HEK293T (cell line): ENCODE measurements at regions not wholly inside any gene's neighbourhood (a gene's known extent, or its start where the extent isn't known, plus 50 kb on each side); places are given as distances from the start of the nearest gene placed in this dataset.

Source experiments
- ARNT ChIP-seq: fragments of 450-650 bp; IDR thresholded peaks from 2 replicates; pipeline ENCODE4 v1.6.1; 2017; ENCODE audit warnings: mild to moderate bottlenecking
- BHLHE40 ChIP-seq: fragments of 450-650 bp; IDR thresholded peaks from 2 replicates; pipeline ENCODE4 v1.6.1; 2016; ENCODE audit warnings: mild to moderate bottlenecking, moderate library complexity, borderline replicate concordance
- ELF4 ChIP-seq: fragments of 450-650 bp; IDR thresholded peaks from 2 replicates; pipeline ENCODE4 v1.6.1; 2017; ENCODE audit warnings: antibody characterized with exemption
- FOXA1 ChIP-seq: fragments of 450-650 bp; IDR thresholded peaks from 2 replicates; pipeline ENCODE4 v1.6.1; 2016; ENCODE audit warnings: mild to moderate bottlenecking
- FOXM1 ChIP-seq: fragments of 450-650 bp; IDR thresholded peaks from 2 replicates; pipeline ENCODE4 v1.6.1; 2017; ENCODE audit warnings: mild to moderate bottlenecking, borderline replicate concordance
- LEF1 ChIP-seq: fragments of 450-650 bp; IDR thresholded peaks from 2 replicates; pipeline ENCODE4 v1.6.1; 2017; ENCODE audit warnings: mild to moderate bottlenecking, borderline replicate concordance
- NFRKB ChIP-seq: fragments of 450-650 bp; IDR thresholded peaks from 2 replicates; pipeline ENCODE4 v1.6.1; 2016; ENCODE audit warnings: mild to moderate bottlenecking, moderate library complexity
- SP1 ChIP-seq: fragments of 450-650 bp; IDR thresholded peaks from 2 replicates; pipeline ENCODE4 v1.6.1; 2017
- SUZ12 ChIP-seq: fragments of 450-650 bp; IDR thresholded peaks from 2 replicates; pipeline ENCODE4 v1.6.1; 2016; ENCODE audit warnings: mild to moderate bottlenecking
- TARDBP ChIP-seq: fragments of 450-650 bp; IDR thresholded peaks from 2 replicates; pipeline ENCODE4 v1.6.1; 2016

GRCh38 chr13:104750377-104750776, 1684.2 kb upstream of the SLC10A2 start:
- TF ChIP-seq ARNT (no peak), FOXM1 (no peak), SUZ12 (no peak), FOXA1 (no peak), SP1 (no peak), ELF4 (no peak), TARDBP (no peak), NFRKB (no peak), LEF1 (no peak), BHLHE40 (no peak)
